HG03064 (cell line): ENCODE measurements at regions not wholly inside any gene's neighbourhood (a gene's known extent, or its start where the extent isn't known, plus 50 kb on each side); places are given as distances from the start of the nearest gene placed in this dataset.
"Not testable (repeated sequence)": the region's sequence is repeated elsewhere in the genome, so short reads cannot be mapped to it uniquely, and the experiment has no call there.

ENCODE experiments used
- ATAC-seq: cut with Tn5 transposase; IDR thresholded peaks from one replicate; pipeline ENCODE4 v1.9.1; 2021; ENCODE audit warnings: low read depth; ENCODE audit not compliant: unreplicated experiment

DNA sequence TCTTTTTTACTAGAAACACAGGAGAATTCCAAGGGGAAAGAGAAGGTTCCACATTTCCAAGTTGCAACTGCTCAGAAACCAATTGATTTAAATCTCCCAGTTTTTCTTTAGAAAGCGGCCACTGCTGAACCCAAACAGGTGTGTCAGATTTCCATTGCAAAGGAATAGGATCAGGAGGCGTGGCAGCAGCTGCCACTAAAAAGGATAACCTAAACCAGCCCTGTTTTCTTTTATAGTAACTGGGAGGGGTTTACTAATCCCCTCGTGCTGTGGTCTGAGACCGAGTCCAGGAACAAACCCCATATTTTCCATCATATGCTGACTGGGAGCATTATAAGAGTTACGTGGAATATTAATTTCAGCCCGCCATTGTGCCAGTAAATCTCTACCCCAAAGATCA, 1504.0 kb downstream of the UQCRFS1 start:
- not testable (repeated sequence) for ATAC-seq

DNA sequence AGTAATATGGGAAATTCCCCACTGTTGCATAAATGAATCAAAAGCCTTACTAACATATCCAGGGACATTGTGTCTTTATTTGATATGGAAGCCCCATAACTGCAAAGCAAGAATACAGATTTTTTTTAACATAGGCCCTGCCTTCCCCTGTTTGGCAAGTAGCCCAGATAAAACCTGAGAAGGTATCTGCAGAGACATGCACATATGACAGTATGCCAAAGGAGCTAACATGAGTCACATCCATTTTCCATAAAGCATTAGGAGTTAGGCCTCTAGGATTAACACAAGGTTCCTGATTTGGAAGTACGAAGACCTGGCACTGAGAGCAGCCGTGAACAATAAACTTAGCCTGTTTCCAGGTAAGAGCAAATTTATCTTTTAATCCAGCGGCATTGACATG, 1505.9 kb downstream of the UQCRFS1 start:
- ATAC-seq, result not testable (repeated sequence)

DNA sequence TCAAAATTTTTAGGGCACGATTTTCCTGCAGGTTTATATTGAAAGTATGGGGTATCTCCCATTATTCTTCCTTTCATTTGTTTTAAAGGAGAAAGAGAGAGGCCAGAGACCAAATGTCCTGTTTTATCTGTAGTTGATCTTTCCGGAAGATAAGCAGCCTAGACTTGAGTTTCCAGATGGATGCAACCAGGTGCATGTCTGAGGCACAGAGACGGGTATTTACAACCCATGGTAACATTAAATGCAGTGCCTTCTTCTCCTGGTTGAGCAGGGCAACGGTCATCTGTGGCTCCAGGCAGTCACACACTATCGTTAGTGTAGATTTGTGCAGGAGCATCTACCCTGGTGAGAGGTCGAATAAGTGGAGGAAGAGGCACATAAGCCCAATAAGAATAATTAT, 1507.1 kb downstream of the UQCRFS1 start:
- no peak for ATAC-seq

DNA sequence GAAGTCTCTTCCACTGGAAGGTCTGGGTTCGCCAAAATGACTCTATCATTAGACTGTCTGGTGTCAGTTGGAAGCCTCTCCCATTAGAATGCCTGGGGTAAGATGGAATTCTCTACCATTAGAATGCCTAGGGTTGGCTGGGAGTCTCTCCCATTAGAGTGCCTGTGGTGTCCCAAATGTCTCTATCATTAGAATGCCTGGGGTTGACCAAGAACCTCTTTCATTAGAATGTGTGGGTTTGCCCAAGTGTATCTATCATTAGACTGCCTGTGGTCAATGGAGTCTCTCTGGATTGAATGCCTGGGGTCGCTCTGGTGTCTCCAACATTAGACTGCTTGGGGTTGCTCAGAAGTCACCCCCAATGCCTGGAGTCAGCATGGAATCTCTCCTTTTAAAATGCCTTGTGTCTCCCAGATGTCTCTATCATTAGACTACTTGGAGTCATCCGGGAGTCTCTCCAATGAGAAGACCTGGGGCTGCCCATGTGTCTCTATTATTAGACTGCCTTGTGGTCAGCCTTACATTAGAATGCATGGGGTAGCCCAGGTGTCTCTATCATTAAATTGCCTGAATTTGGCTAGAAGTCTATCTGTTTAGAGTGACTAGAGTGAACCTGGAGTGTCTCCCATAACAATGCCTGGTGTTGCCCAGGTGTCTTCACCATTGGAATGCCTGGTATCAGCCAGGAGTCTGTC, 1518.4 kb downstream of the UQCRFS1 start:
- no peak for ATAC-seq

DNA sequence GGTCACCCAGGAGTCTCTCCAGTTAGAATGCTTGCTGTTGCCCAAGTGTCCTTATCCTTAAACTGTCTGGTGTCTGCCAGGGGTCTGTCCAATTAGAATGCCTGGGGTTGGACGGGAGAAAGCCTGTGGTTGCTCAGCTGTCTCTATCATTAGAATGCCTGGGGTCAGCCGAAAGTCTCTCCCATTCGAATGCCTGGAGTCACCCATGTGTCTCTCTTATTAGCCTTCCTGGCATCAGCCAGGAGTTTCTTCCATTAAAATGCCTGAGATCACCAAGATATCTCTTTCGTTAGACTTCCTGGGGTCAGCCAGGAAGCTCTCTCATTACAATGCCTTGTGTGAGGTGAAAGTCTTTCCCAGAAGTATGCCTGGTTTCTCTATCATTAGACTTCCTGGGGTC, 1521.0 kb downstream of the UQCRFS1 start:
- no peak for ATAC-seq

DNA sequence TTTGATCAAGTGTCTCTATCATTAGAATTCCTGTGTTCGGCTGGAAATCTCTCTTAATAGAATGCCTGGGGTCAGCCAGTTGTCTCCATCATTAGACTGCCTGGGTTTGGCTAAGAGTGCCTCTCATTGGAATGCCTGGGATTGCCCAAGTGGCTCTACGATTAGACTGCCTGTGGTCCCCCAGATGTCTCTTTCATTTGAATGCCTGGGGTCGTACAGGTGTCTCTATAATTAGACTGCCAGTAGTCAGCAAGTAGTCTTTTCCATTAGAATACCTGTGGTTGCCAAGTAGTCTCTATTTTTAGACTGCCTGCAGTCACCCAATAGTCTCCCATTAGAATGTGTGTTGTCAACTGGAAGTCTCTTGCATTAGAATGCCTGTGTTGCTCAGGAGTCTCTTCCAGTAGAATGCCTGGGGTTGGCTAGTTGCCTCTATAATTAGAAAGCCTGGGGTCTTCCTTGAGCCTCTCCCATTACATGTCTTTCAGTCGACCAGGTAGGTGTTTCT, 1523.2 kb downstream of the UQCRFS1 start:
- no peak for ATAC-seq

DNA sequence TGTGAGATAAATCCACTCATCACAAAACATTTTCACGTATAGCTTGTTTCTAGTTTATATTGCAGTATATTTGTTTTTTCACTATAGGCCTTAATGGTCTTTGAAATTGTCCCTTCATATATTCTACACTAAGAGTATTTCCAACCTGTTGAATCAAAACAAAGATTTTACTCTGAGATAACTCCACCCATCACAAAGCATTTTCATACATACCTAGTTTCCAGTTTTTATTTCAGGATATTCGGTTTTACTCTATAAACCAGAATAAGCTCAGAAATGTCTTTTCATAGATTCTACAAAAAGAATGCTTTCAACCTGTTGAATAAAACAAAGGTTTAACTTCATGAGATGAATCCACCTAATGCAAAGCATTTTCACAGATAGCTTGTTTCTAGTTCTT, 1528.7 kb downstream of the UQCRFS1 start:
- no peak for ATAC-seq

DNA sequence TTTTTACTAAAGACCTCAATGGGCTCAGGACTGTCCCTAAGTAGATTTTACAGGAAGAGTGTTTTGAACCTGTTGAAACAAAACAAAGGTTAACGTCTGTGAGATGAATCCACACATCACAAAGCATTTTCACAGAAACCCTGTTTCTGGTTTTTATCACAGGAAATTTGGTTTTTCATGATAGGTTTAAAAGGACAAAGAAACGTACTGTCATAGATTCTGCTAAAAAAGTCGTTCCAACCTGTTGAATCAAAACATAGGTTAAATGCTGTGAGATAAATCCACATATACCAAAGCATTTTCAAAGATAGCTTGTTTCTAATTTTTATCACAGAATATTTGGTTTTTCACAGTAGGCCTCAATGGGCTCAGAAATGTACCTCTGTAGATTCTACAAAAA, 1531.0 kb downstream of the UQCRFS1 start:
- ATAC-seq, result no peak

DNA sequence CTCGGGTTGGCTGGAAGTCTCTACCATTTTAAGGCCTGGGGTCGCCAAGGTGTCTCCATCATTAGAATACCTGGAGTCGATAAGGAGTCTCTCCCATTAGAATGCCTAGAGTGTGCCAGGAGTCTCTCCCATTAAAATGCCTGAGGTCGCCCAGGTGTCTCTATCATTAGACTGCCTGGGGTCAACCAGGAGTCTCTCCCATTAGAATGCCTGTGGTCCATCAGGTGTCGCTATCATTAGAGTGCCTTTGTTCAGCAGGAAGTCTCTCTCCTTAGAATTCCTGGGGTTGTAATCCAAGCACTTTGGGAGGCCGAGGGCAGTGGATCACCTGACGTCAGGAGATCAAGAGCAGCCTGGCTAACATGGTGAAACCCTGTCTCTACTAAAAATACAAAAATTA, 1533.0 kb downstream of the UQCRFS1 start:
- ATAC-seq, result no peak

DNA sequence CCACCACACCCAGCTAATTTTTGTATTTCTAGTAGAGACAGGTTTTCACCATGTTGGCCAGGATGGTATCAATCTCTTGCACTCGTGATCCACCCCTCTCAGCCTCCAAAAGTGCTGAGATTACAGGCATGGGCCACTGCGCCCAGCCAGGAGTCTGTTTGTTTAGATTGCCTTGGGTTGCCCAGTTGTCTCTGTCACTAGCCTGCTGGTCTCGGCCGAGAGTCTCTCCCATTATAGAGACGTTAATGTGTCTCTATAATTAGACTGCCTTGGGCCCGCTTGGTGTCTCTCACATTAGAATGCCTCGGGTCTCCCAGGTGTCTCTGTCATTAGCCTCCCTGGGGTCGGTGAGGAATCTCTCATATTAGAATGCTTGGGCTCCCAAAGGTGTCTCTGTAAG, 1533.6 kb downstream of the UQCRFS1 start:
- no peak for ATAC-seq

DNA sequence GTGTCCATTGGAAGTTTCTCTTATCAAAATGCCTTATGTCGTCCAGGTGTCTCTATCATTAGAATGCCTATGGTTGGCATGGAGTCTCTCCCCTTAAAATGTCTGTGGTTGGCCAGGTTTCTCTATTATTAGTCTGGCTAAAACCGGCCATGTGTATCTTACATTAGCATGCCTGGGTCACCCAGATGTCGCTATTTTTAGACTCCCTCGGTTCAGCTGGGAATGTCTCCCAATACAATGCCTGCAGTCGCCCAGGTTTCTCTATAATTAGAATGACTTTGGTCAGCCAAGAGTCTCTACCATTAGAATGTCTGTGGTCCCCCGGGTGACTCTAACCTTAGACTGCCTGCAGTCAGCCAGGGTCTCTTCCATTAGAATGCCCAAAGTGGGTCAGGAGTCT, 1536.1 kb downstream of the UQCRFS1 start:
- ATAC-seq, result no peak

DNA sequence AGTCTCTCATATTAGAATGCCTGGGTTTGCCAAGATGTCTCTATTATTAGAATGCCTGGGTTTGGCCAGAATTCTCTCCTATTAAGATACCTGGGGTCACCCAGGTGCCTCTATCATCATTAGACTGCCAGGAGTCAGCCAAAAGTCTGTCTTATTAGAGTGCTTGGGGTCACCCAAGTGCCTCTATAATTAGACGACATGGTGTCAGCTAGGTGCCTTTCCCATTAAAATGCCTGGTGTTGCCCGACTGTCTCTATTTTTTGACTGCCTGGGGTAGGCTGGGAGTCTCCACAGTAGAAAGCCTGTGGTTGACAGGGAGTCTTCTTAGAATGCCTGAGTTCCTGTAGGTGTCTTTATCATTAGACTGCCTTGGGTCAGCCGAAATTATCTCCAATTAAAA, 1536.6 kb downstream of the UQCRFS1 start:
- no peak for ATAC-seq

DNA sequence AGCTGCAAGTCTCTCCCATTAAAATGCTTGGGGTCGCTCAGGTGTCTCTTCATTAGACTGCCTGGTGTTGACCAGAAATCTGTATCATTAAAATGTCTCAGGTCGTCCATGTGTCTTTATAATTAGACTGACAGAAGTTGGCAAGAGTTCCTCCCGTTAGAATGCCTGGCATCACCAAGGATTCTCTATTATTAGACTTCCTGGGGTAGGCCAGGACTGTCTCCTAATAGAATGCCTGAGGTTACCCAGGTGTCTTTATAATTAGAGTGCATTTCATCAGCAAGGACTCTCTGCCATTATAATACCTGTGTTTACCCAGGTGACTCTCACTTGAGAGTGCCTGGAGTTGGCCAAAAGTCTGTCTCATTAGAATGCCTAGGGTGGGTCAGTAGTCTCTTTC, 1537.2 kb downstream of the UQCRFS1 start:
- no peak for ATAC-seq

DNA sequence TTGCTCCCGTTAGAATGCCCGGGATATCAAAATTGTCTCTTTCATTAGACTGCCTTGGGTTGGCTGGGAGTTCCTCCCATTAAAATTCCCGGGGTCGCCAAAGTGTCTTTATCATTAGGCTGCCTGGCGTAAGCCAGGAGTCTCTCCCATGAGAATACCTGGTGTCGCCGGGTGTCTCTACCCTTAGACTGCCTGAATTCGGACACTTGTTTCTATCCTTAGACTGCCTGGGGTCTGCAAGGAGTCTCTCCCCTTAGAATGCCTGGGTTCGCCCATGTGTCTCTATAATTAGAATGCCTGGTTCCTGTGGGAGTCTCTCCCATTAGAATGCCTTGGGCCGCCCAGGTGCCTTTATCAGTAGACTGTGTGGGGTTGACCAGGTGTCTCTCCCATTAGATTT, 1538.2 kb downstream of the UQCRFS1 start:
- no peak for ATAC-seq

DNA sequence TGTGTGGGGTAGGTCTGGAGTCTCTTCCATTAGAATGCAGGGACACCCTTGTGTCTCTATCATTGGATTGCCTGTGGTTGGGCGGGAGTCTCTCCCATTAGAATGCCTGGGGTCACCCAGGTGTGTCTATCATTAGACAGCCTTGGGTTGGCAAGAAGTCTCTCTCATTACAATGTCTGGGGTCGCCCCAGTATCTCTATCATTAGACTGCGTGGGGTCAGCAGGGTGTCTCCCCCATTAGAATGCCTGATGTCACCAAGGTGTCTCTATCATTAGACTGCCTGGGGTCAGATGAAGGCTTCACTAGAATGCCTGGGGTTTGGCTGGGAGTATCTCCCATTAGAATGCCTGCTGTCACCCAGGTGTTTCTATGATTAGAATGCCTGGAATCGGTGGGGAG, 1539.0 kb downstream of the UQCRFS1 start:
- no peak for ATAC-seq

DNA sequence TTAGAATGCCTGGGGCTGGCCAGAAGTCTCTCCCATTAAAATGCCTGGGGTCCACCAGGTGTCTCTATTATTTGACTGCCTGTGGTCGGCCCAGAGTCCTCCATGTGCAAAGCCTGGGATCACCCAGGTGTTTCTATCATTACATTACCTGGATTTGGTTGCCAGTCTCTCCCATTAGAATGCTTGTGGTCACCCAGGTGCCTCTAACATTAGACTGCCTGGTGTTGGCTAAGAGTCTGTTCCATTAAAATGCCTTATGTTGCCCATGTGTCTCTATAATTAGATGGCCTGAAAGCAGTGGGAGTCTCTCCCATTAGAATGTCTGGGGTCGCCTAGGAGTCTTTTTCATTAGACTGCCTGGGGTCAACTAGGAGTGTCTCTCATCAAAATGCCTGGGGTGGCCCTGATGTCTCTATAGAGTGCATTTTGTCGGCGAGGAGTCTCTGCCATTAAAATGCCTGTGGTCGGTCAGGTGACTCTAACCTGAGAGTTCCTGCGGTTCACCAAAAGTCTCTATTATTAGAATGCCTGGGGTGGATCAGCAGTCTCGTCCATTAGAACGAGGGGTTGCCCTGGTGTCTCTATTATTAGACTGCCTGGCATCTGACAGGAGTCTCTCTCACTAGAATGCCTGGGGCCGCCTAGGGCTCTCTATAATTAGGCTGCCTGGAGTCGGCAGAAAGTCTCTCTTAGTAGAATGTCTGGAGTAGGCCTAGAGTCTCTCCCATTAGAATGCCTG, 1540.5 kb downstream of the UQCRFS1 start:
- no peak for ATAC-seq

DNA sequence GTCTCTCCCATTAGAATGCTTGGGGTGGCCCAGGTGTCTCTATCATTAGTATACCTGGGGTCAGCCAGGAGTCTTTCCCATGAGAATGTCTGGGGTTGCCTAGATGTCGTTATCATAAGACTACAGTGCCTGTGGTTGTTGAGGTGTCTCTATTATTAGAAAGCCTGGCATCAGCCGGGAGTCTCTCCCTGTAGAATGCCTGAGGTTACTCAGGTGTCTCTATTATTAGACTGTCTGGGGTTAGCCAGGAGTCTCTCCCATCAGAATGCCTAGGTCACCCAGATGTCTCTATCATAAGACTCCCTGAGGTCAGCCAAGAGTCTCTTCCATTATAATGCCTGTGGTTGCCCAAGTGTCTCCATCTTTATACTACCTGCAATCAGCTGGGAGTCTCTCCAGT, 1541.1 kb downstream of the UQCRFS1 start:
- no peak for ATAC-seq

DNA sequence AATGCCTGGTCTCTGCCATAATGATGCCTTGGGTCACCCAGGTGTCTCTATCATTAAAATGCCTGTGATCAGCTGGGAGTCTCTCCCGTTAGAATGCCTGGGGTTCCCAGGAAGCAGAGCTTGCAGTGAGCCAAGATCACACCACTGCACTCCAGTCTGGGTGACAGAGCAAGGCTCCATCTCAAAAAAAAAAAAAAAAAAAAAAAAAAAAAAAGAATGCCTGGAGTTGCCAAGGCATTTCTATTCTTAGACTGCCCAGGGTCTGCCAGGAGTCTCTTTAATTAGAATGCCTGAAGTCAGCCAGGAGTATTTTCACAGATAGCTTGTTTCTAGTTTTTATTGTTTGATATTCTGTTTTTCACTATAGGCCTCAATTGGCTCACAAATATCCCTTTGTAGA, 1552.5 kb downstream of the UQCRFS1 start:
- ATAC-seq, result no peak

DNA sequence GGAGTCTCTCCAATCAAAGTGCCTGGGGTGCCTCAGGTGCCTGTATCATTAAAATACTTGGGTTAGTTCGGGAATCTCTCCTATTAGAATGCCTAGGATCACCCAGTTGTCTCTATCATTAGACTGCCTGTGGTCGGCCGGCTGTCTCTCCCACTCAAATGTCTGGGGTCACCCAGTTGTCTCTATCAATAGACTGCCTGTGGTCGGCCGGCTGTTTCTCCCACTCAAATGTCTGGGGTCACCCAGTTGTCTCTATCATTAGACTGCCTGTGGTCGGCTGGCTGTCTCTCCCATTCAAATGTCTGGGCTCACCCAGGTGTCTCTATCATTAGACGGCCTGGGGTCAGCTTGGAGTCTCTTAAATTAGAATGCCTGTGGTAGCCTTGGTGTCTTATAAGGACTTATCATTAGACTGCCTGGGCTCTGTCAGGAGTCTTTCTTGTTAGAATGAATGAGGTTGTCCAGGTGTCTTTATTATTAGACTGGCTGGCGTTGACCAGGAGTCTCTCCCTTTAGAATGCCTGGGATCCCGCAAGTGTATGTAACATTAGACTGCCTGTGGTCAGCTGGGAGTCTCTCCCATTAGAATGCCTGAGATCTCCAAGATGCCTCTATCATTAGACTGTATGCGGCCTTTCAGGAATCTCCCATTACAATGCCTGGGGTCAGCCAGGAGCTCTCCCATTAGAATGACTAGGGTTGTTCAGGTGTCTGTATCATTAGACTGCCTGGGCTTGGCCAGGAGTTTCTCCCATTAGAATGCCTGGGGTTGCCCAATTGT, 1555.5 kb downstream of the UQCRFS1 start:
- no peak for ATAC-seq

DNA sequence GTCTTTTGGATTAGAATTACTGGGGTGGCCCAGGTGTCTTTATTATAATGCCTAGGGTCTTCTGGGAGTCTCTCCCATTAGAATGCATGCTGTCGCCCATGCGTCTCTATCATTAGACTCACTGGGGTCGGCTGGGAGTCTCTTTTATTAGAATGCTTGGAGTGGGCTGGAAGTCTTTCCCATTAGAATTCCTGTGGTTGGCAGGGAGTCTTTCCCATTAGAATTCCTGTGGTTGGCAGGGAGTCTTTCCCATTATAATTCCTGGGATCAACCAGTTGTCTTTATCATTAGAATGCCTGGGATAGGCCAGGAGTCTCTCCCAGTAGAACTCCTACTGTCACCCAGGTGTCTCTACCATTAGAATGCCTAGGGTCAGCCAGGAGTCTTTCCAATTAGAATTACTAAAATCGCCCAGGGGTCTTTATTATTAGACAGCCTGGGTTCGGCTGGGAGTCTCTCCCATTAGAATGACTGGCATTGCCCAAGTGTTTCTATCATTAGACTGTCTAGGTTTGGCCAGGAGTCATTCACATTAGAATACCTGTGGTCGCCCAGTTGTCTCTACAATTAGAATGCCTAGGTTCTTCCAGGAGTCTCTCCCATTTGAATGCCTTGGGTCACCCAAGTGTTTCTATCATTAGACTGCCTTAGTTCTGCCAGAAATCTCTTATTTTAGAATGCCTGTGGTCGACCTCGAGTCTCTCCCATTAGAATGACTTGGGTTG, 1558.5 kb downstream of the UQCRFS1 start:
- no peak for ATAC-seq

DNA sequence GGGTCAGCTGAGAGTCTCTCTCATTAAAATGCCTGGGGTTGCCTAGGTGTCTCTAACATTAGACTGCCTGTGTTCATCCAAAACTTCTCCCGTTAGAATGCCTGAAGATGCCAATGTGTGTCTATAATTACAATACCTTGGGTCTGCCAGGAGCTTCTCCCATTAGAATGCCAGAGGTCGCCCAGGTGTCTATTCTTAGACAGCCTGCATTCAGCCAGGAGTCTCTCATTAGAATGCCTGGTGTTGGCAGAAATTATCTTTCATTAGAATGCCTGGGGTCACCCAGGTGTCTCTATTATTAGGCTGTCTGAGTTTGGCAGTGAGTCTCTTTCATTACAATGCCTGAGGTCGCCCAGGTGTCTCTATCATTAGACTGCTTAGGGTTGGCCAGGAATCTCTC, 1560.2 kb downstream of the UQCRFS1 start:
- ATAC-seq, result no peak
